ENCODE measurements at regions not wholly inside any gene's neighbourhood (a gene's known extent, or its start where the extent isn't known, plus 50 kb on each side); places are given as distances from the start of the nearest gene placed in this dataset.
A peak's percentile ranks its signal among the peaks of the same experiment; 100 is the strongest.

DNA sequence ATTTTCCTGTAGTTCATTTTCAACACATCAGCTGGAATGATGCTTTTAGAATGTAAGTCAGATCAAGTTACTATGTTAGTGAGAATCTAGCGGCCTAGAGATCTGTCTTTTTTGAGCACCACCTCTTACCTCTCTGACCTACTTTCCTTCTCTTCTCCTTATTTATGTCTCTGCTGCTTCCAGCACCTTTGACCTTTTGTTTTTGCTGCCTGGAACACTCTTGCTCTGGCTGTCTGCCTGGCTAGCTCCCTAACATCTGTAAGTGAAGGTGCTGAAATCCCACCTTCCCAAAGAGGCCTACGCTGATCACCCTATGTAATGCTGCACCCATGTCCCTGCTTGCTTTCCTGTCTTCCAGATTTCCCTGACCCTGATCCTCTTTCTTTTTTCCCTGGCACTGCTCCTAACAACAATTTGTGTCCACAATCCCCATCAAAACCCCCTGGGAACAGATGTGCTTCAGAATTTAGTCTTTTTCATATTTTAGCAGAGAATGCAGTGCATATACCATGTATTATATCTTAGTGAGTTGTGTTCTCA, 87.8 kb downstream of the RFPL4B start:
- DNase-seq (no peak), ATAC-seq (no peak)
- no peak overlapping the region for H3K4me3 ChIP-seq
- no peaks in the 10 kb centered on the region for H3K27me3 ChIP-seq
- intact Hi-C loops (cut with DNase I): no loop called here
- no peak overlapping the region for H3K27ac ChIP-seq
- 83 to 90% methylated on average over 2 of the region's 2 CpGs for WGBS, 2 donors
- no peaks in the 10 kb centered on the region for H3K36me3 ChIP-seq
- TF ChIP-seq, protein P1, sequence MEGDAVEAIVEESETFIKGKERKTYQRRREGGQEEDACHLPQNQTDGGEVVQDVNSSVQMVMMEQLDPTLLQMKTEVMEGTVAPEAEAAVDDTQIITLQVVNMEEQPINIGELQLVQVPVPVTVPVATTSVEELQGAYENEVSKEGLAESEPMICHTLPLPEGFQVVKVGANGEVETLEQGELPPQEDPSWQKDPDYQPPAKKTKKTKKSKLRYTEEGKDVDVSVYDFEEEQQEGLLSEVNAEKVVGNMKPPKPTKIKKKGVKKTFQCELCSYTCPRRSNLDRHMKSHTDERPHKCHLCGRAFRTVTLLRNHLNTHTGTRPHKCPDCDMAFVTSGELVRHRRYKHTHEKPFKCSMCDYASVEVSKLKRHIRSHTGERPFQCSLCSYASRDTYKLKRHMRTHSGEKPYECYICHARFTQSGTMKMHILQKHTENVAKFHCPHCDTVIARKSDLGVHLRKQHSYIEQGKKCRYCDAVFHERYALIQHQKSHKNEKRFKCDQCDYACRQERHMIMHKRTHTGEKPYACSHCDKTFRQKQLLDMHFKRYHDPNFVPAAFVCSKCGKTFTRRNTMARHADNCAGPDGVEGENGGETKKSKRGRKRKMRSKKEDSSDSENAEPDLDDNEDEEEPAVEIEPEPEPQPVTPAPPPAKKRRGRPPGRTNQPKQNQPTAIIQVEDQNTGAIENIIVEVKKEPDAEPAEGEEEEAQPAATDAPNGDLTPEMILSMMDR (IDR thresholded peaks at IDR 0.05): no peak
- H3K9me3 ChIP-seq: no peaks in the 10 kb centered on the region
- H3K4me1 ChIP-seq: peaks cover 0 to 4% (median 0%) of the 10 kb centered on the region in 9 donors

DNA sequence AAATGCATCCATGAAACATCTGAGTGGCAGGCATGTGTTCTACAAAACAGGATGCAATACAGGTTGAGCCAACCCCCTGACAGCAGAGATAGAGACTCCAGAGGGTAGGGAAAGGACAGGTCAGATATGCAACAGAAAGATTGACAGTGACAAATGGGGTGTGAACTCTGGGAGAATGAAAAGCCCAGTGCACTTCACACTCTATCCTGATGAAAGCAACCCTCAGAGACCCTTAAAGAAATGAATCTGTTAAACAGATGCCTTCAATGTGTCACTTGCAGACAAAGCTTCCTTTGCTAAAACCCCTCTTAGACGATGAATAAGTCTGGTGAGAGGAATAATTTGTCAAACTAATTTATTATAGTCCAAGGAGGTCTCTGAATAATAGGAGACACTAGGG, 89.9 kb downstream of the RFPL4B start:
- H3K9me3 ChIP-seq: no peaks in the 10 kb centered on the region
- ATAC-seq (no peak), DNase-seq (no peak)
- intact Hi-C loops (cut with DNase I): no loop called here
- no peaks in the 10 kb centered on the region for H3K36me3 ChIP-seq
- H3K4me1 ChIP-seq: peaks cover 0 to 4% (median 0%) of the 10 kb centered on the region in 9 donors
- no peak overlapping the region for H3K4me3 ChIP-seq
- 17 to 25% methylated on average over 1 of the region's 1 CpG for WGBS, 2 donors
- TF ChIP-seq, protein P1 (IDR thresholded peaks at IDR 0.05): no peak
- H3K27ac ChIP-seq: no peak overlapping the region
- H3K27me3 ChIP-seq: no peaks in the 10 kb centered on the region

DNA sequence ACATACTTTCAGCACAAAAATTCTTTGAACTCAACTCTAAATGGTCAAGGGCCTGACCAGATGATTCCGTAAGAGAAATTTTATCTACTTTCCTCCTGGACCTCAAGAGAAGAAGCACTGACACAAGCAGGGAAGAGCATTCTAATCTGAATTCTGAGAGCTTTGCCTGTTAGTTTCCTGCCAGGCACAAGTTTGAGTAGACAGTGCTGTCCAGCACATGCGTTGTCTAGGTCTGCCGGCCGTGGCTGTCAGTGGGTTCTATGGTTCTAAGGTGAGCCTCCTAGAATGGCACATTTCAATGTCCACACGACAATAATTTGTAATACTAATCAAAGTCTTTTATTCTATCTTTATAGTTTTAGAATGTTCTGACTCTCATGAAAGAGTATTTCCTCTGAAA, 91.9 kb downstream of the RFPL4B start:
- H3K27ac ChIP-seq: peak overlapping the region in 1 of 10 donors; percentile 16
- ATAC-seq: peak in 3 of 8 donors; percentile 42 to 63 (median 58)
- intact Hi-C loops (cut with DNase I): no loop called here
- no peaks in the 10 kb centered on the region for H3K9me3 ChIP-seq
- H3K27me3 ChIP-seq: no peaks in the 10 kb centered on the region
- no peak for DNase-seq
- 45 to 58% methylated on average over 5 of the region's 5 CpGs for WGBS, 2 donors
- no peak overlapping the region for H3K4me3 ChIP-seq
- H3K36me3 ChIP-seq: no peaks in the 10 kb centered on the region
- peaks cover 0 to 5% (median 0%) of the 10 kb centered on the region in 9 donors for H3K4me1 ChIP-seq
- TF ChIP-seq, protein P1 (IDR thresholded peaks at IDR 0.05): no peak

DNA sequence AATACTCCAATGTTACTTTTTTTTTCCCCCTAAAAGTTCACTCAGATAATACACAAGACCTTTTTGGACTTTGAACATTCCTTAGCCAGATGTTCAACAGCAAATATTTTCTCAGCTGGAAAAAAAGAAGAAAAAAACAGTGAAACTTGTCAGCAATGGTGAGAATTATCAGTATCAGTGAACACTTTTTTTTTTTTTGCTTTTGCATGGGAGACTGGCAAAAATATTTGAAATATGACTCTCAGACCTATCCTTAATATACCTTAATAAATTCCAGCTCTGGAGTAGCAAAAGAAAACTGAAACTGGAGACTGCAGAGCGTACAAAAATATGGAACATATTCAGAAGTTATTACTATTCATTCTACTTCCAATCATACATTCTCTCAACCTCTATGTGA, 92.3 kb downstream of the RFPL4B start:
- H3K4me1 ChIP-seq: peaks cover 0 to 5% (median 0%) of the 10 kb centered on the region in 9 donors
- H3K9me3 ChIP-seq: no peaks in the 10 kb centered on the region
- no peaks in the 10 kb centered on the region for H3K36me3 ChIP-seq
- intact Hi-C loops (cut with DNase I): no loop called here
- H3K27me3 ChIP-seq: no peaks in the 10 kb centered on the region
- TF ChIP-seq, protein P1 (IDR thresholded peaks at IDR 0.05): no peak
- no peak overlapping the region for H3K4me3 ChIP-seq
- ATAC-seq: peak in 1 of 8 donors; percentile 19
- DNase-seq: no peak
- 76 to 80% methylated on average over 1 of the region's 1 CpG for WGBS, 2 donors
- peak overlapping the region in 1 of 10 donors; percentile 16 for H3K27ac ChIP-seq
